Panc1 (cell line): ENCODE measurements at regions not wholly inside any gene's neighbourhood (a gene's known extent, or its start where the extent isn't known, plus 50 kb on each side); places are given as distances from the start of the nearest gene placed in this dataset.

Source experiments
- ATAC-seq: fragments of 200-7000 bp; cut with Tn5 transposase; 2 replicates; pipeline ENCODE4 v1.9.1; 2020; ENCODE audit warnings: mild to moderate bottlenecking, moderate library complexity
- BruUV-seq: library from RNA; stranded (reverse); fragments of 400-500 nt; replicated peaks from 2 replicates; lab custom pipeline; 2021; lab: Mats Ljungman, UMichigan
- CTCF ChIA-PET: fragments of 300-600 bp; sonication (Branson Sonifier 250); formaldehyde crosslinking; loops from one replicate; lab custom pipeline; 2022; ENCODE audit warnings: antibody characterized with exemption; lab: Charles Lee
- POLR2A ChIA-PET: fragments of 300-600 bp; sonication (Branson Sonifier 250); formaldehyde crosslinking; loops from one replicate; lab custom pipeline; 2022; ENCODE audit warnings: antibody characterized with exemption; lab: Charles Lee
- DNase-seq: peaks from one replicate; pipeline ENCODE4 v3.0.0-alpha.2; 2010; ENCODE audit warnings: low read depth, low spot score
- H3K27ac ChIP-seq: 2 replicates; pipeline ENCODE4 v1.5.1; 2011; ENCODE audit warnings: mild to moderate bottlenecking, low read length, inconsistent platforms
- H3K27me3 ChIP-seq: fragments of 200-500 bp; sonication (Bioruptor generic); 2 replicates; pipeline ENCODE4 v1.6.0; 2014; ENCODE audit warnings: low read length, inconsistent platforms; ENCODE audit not compliant: control insufficient read depth, insufficient read depth
- H3K36me3 ChIP-seq: fragments of 200-500 bp; sonication (Bioruptor generic); 2 replicates; pipeline ENCODE4 v1.5.1; 2014; ENCODE audit warnings: inconsistent platforms, mild to moderate bottlenecking, low read length, moderate library complexity; ENCODE audit not compliant: control insufficient read depth, insufficient read depth
- H3K4me1 ChIP-seq: 2 replicates; pipeline ENCODE4 v1.5.1; 2011; ENCODE audit warnings: inconsistent platforms, mild to moderate bottlenecking, low read length, moderate library complexity; ENCODE audit not compliant: control insufficient read depth, insufficient read depth
- H3K4me3 ChIP-seq, 2 experiments: 2 replicates each; pipeline ENCODE4 v1.5.1; 2011 to 2012; ENCODE audit warnings: low read depth in 2 of 2, low read length in 2 of 2, mild to moderate bottlenecking in 2 of 2, inconsistent platforms in 1 of 2, moderate library complexity in 1 of 2
- H3K9me3 ChIP-seq: fragments of 200-500 bp; sonication (Bioruptor generic); 2 replicates; pipeline ENCODE4 v1.5.1; 2014; ENCODE audit warnings: low read depth, mild to moderate bottlenecking, inconsistent platforms, low read length, moderate library complexity; ENCODE audit not compliant: control insufficient read depth, insufficient read depth
- CTCF ChIP-seq: fragments of 450-650 bp; IDR thresholded peaks from 2 replicates; pipeline ENCODE4 v1.5.1; 2017; ENCODE audit warnings: mild to moderate bottlenecking
- POLR2AphosphoS5 ChIP-seq: IDR thresholded peaks from 2 replicates; pipeline ENCODE4 v1.6.1; 2012; ENCODE audit warnings: mild to moderate bottlenecking, low read depth, low read length, moderate library complexity
- REST ChIP-seq, 2 experiments: IDR thresholded peaks; 2 replicates each; pipeline ENCODE4 v1.6.1; 2011 to 2012; ENCODE audit warnings: low read depth in 2 of 2, control low read depth in 1 of 2, low read length in 1 of 2, mild to moderate bottlenecking in 1 of 2, moderate library complexity in 1 of 2; ENCODE audit not compliant: insufficient read depth in 1 of 2
- SIN3A ChIP-seq: IDR thresholded peaks from 2 replicates; pipeline ENCODE4 v1.6.1; 2012; ENCODE audit warnings: low read depth, mild to moderate bottlenecking, low read length, moderate library complexity, borderline replicate concordance; ENCODE audit not compliant: insufficient read depth
- TCF7L2 ChIP-seq: IDR thresholded peaks from 2 replicates; pipeline ENCODE4 v1.6.1; 2011; ENCODE audit warnings: mild to moderate bottlenecking, low read depth, low read length, inconsistent platforms
- in situ Hi-C: cut with HindIII; loops from 2 replicates; pipeline ENCODE4 v1.10.0; 2016; ENCODE audit warnings: low sequenced_read_pairs, low pct_unique_long_range_greater_than_20kb
- intact Hi-C: fragments of 100-400 bp; cut with micrococcal nuclease; formaldehyde crosslinking; loops from one replicate; pipeline ENCODE4 v1.10.0; 2022; ENCODE audit not compliant: unreplicated experiment

GRCh38 chr9:108271236-108271635, 584.5 kb downstream of the ACTL7B start:
- ATAC-seq, result no peak

GRCh38 chr9:108270561-108270960, 585.2 kb downstream of the ACTL7B start:
- POLR2A ChIA-PET, result no interaction called here
- intact Hi-C loops, result no loop called here
- no TSS peak for BruUV-seq

More at GRCh38 chr9:108271236-108271635, 584.5 kb downstream of the ACTL7B start:
- no peaks in the 10 kb centered on the region for H3K9me3 ChIP-seq
- no peaks in the 10 kb centered on the region for H3K36me3 ChIP-seq
- ChIA-PET CTCF (no interaction called here), POLR2A (no interaction called here)
- no peaks in the 10 kb centered on the region for H3K27me3 ChIP-seq
- BruUV-seq, result no TSS peak
- no peak overlapping the region for H3K27ac ChIP-seq
- no peak for DNase-seq
- no peaks in the 10 kb centered on the region for H3K4me1 ChIP-seq
- TF ChIP-seq REST (IDR thresholded peaks at IDR 0.05; ENCODE audit: insufficient read depth in 1 of 2, low read depth in 2 of 2, low read length in 1 of 2) (no peak), TCF7L2 (no peak), SIN3A (no peak), POLR2AphosphoS5 (no peak), CTCF (no peak)
- intact Hi-C loops, result no loop called here
- H3K4me3 ChIP-seq, result no peak overlapping the region
- in situ Hi-C loops, result no loop called here

More at GRCh38 chr9:108270561-108270960, 585.2 kb downstream of the ACTL7B start:
- no peak for DNase-seq
- H3K4me3 ChIP-seq, result no peak overlapping the region
- CTCF ChIA-PET, result no interaction called here
- no peaks in the 10 kb centered on the region for H3K9me3 ChIP-seq
- ATAC-seq, result no peak
- H3K27ac ChIP-seq, result no peak overlapping the region
- H3K4me1 ChIP-seq, result no peaks in the 10 kb centered on the region
- H3K27me3 ChIP-seq, result no peaks in the 10 kb centered on the region
- no peaks in the 10 kb centered on the region for H3K36me3 ChIP-seq
- in situ Hi-C loops, result no loop called here
- TF ChIP-seq SIN3A (no peak), CTCF (no peak), TCF7L2 (no peak), REST (IDR thresholded peaks at IDR 0.05; ENCODE audit: insufficient read depth in 1 of 2, low read depth in 2 of 2, low read length in 1 of 2) (no peak), POLR2AphosphoS5 (no peak)
